H1 (cell line): ENCODE measurements at regions not wholly inside any gene's neighbourhood (a gene's known extent, or its start where the extent isn't known, plus 50 kb on each side); places are given as distances from the start of the nearest gene placed in this dataset.

Source experiments
- CTCF ChIA-PET: fragments of 300-600 bp; sonication (Branson Sonifier 250); formaldehyde crosslinking; loops from one replicate; lab custom pipeline; 2021; ENCODE audit not compliant: partially characterized antibody; lab: Charles Lee
- POLR2A ChIA-PET: fragments of 300-600 bp; sonication (Branson Sonifier 250); formaldehyde crosslinking; loops from one replicate; lab custom pipeline; 2021; ENCODE audit warnings: inconsistent platforms; ENCODE audit not compliant: partially characterized antibody; lab: Charles Lee
- DNase-seq, 2 experiments: peaks; one replicate each; pipeline versions ENCODE4 v3.0.0 to v3.0.0-alpha.2; 2010 to 2022; ENCODE audit warnings: low spot score in 2 of 2, low read depth in 1 of 2, mixed read lengths in 1 of 2
- FAIRE-seq: peaks from 2 replicates; lab custom pipeline; 2011; peaks lifted over from hg19 to GRCh38; lab: Jason Lieb, UNC
- H2AFZ ChIP-seq: 2 replicates; pipeline ENCODE4 v1.8.1; 2012; ENCODE audit warnings: low read length, inconsistent platforms
- H2AK5ac ChIP-seq: 2 replicates; pipeline ENCODE4 v1.6.1; 2013; ENCODE audit warnings: low read depth, low read length
- H2BK120ac ChIP-seq: replicated peaks from 2 replicates; pipeline ENCODE3; 2013; ENCODE audit warnings: low read depth, low read length, inconsistent platforms
- H2BK12ac ChIP-seq: 2 replicates; pipeline ENCODE4 v1.6.1; 2013; ENCODE audit warnings: low read depth, low read length
- H2BK15ac ChIP-seq: 2 replicates; pipeline ENCODE4 v1.6.1; 2013; ENCODE audit warnings: low read length
- H2BK20ac ChIP-seq: 2 replicates; pipeline ENCODE4 v1.6.1; 2013; ENCODE audit warnings: low read length
- H2BK5ac ChIP-seq: 2 replicates; pipeline ENCODE4 v1.6.1; 2013; ENCODE audit warnings: low read depth, low read length
- H3K14ac ChIP-seq: 2 replicates; pipeline ENCODE4 v1.6.1; 2013; ENCODE audit warnings: inconsistent platforms; ENCODE audit not compliant: insufficient read length
- H3K18ac ChIP-seq: 2 replicates; pipeline ENCODE4 v1.6.1; 2013; ENCODE audit warnings: low read length; ENCODE audit errors: extremely low read depth
- H3K23ac ChIP-seq: 2 replicates; pipeline ENCODE4 v1.6.1; 2013; ENCODE audit warnings: inconsistent platforms; ENCODE audit not compliant: insufficient read length
- H3K23me2 ChIP-seq: 2 replicates; pipeline ENCODE4 v1.6.1; 2013; ENCODE audit warnings: low read depth, low read length
- H3K27ac ChIP-seq: 2 replicates; pipeline ENCODE4 v1.6.1; 2011; ENCODE audit warnings: low read depth, low read length, inconsistent platforms
- H3K27me3 ChIP-seq, 4 experiments: replicated peaks in 1 of 4; 1 replicate in 1 of 4; 2 replicates in 3 of 4; pipeline versions ENCODE4 v1.6.1 to v1.8.1; 2011 to 2013; ENCODE audit warnings: low read length in 3 of 4, mild to moderate bottlenecking in 3 of 4, inconsistent platforms in 2 of 4, mixed read lengths in 2 of 4, moderate library complexity in 1 of 4; ENCODE audit not compliant: control insufficient read depth in 3 of 4, insufficient read depth in 3 of 4; ENCODE audit errors: extremely low read depth in 1 of 4
- H3K36me3 ChIP-seq, 4 experiments: 2 replicates each; pipeline versions ENCODE4 v1.6.1 to v1.8.1; 2011 to 2013; ENCODE audit warnings: mild to moderate bottlenecking in 4 of 4, low read length in 3 of 4, moderate library complexity in 2 of 4, control low read depth in 1 of 4, inconsistent platforms in 1 of 4; ENCODE audit not compliant: insufficient read depth in 4 of 4, control insufficient read depth in 2 of 4
- H3K4ac ChIP-seq: replicated peaks from 2 replicates; pipeline ENCODE3; 2013; ENCODE audit warnings: low read length, low read depth, mixed read lengths, inconsistent platforms; ENCODE audit not compliant: insufficient read length
- H3K4me1 ChIP-seq, 4 experiments: replicated peaks in 1 of 4; 1 replicate in 1 of 4; 2 replicates in 3 of 4; pipeline versions ENCODE4 v1.6.1 to v1.8.1; 2011 to 2013; ENCODE audit warnings: low read length in 3 of 4, inconsistent platforms in 2 of 4, mixed read lengths in 1 of 4; ENCODE audit not compliant: insufficient read depth in 4 of 4, control insufficient read depth in 3 of 4
- H3K4me2 ChIP-seq, 2 experiments: 2 replicates each; pipeline versions ENCODE4 v1.6.1 to v1.8.1; 2011 to 2013; ENCODE audit warnings: low read depth in 2 of 2, low read length in 2 of 2, control low read depth in 1 of 2, inconsistent platforms in 1 of 2, mild to moderate bottlenecking in 1 of 2; ENCODE audit not compliant: insufficient read depth in 1 of 2
- H3K4me3 ChIP-seq, 4 experiments: fragments of 200-600, 300-600 bp in 1 of 4; sonication (generic), shearing (Covaris generic), sonication (Bioruptor Twin) in 1 of 4; 2 replicates each; pipeline versions ENCODE4 v1.5.1 to v1.8.1; 2011 to 2016; ENCODE audit warnings: low read length in 4 of 4, low read depth in 3 of 4, control low read depth in 2 of 4, inconsistent platforms in 2 of 4, mild to moderate bottlenecking in 2 of 4, mixed read lengths in 1 of 4, moderate library complexity in 1 of 4; ENCODE audit not compliant: insufficient read depth in 2 of 4; ENCODE audit errors: extremely low read depth in 1 of 4
- H3K56ac ChIP-seq: replicated peaks from 2 replicates; pipeline ENCODE3; 2013; ENCODE audit warnings: low read depth, mild to moderate bottlenecking, mixed read lengths, low read length, inconsistent platforms; ENCODE audit not compliant: insufficient read length
- H3K79me1 ChIP-seq: 2 replicates; pipeline ENCODE4 v1.6.1; 2013; ENCODE audit warnings: low read depth, low read length, control low read depth
- H3K79me2 ChIP-seq, 2 experiments: 2 replicates each; pipeline versions ENCODE4 v1.6.1 to v1.8.1; 2012 to 2013; ENCODE audit warnings: low read length in 2 of 2, mild to moderate bottlenecking in 2 of 2, inconsistent platforms in 1 of 2; ENCODE audit not compliant: insufficient read depth in 2 of 2, control insufficient read depth in 1 of 2
- H3K9ac ChIP-seq, 4 experiments: replicated peaks in 1 of 4; 1 replicate in 1 of 4; 2 replicates in 3 of 4; pipeline versions ENCODE4 v1.6.1 to v1.8.1; 2011 to 2013; ENCODE audit warnings: low read depth in 3 of 4, low read length in 3 of 4, control low read depth in 2 of 4, mild to moderate bottlenecking in 2 of 4, moderate library complexity in 2 of 4, inconsistent platforms in 1 of 4; ENCODE audit errors: extremely low read depth in 1 of 4
- H3K9me3 ChIP-seq, 2 experiments: 2 replicates each; pipeline versions ENCODE4 v1.6.1 to v1.8.1; 2012 to 2013; ENCODE audit warnings: mild to moderate bottlenecking in 2 of 2, moderate library complexity in 2 of 2, control low read depth in 1 of 2, inconsistent platforms in 1 of 2, low read depth in 1 of 2, low read length in 1 of 2, mixed read lengths in 1 of 2; ENCODE audit not compliant: insufficient read depth in 2 of 2
- H4K20me1 ChIP-seq, 2 experiments: replicated peaks in 1 of 2; 2 replicates each; pipeline versions ENCODE3 to v1.8.1; 2011 to 2013; ENCODE audit warnings: inconsistent platforms in 2 of 2, low read length in 2 of 2, mild to moderate bottlenecking in 1 of 2; ENCODE audit not compliant: insufficient read depth in 2 of 2, control insufficient read depth in 1 of 2
- H4K5ac ChIP-seq: 2 replicates; pipeline ENCODE4 v1.6.1; 2013; ENCODE audit warnings: low read length, low read depth, mixed read lengths, inconsistent platforms; ENCODE audit not compliant: insufficient read length
- H4K8ac ChIP-seq: 2 replicates; pipeline ENCODE4 v1.8.0; 2013; ENCODE audit warnings: mild to moderate bottlenecking, moderate library complexity, low read length, inconsistent platforms; ENCODE audit not compliant: insufficient read depth; ENCODE audit errors: extremely low read depth
- H4K91ac ChIP-seq: replicated peaks from 2 replicates; pipeline ENCODE3; 2013; ENCODE audit warnings: low read length, mixed read lengths, inconsistent platforms; ENCODE audit not compliant: insufficient read length
- ATF3 ChIP-seq: IDR thresholded peaks from 2 replicates; pipeline ENCODE4 v1.6.1; 2011; ENCODE audit warnings: low read depth, mild to moderate bottlenecking, low read length; ENCODE audit not compliant: insufficient read depth
- CEBPB ChIP-seq: IDR thresholded peaks from 2 replicates; pipeline ENCODE4 v1.6.1; 2012; ENCODE audit warnings: low read depth, low read length
- EZH2 ChIP-seq: fragments of 200-600 bp; sonication (generic); IDR thresholded peaks from 2 replicates; pipeline ENCODE4 v1.7.1; 2012; ENCODE audit warnings: low read depth, mild to moderate bottlenecking, moderate library complexity, low read length, inconsistent platforms; ENCODE audit not compliant: severe bottlenecking
- HDAC6 ChIP-seq: IDR thresholded peaks from one replicate; pipeline ENCODE4 v1.7.1; 2012; ENCODE audit warnings: low read depth, mild to moderate bottlenecking, inconsistent platforms, low read length, moderate library complexity
- MAX ChIP-seq: IDR thresholded peaks from 2 replicates; pipeline ENCODE4 v1.6.1; 2012; ENCODE audit warnings: inconsistent platforms
- POU5F1 ChIP-seq: IDR thresholded peaks from 2 replicates; pipeline ENCODE4 v1.6.1; 2011; ENCODE audit warnings: low read depth, mild to moderate bottlenecking, low read length, moderate library complexity
- SAP30 ChIP-seq: fragments of 300-600 bp; sonication (generic); IDR thresholded peaks from 2 replicates; pipeline ENCODE4 v1.7.1; 2012; ENCODE audit warnings: low read length, moderate library complexity, mild to moderate bottlenecking, inconsistent platforms; ENCODE audit not compliant: insufficient read depth, insufficient replicate concordance
- SIRT6 ChIP-seq: IDR thresholded peaks from one replicate; pipeline ENCODE4 v1.7.1; 2012; ENCODE audit warnings: low read length, inconsistent platforms
- SP1 ChIP-seq: IDR thresholded peaks from 2 replicates; pipeline ENCODE4 v1.6.1; 2011; ENCODE audit warnings: low read depth, low read length
- SP2 ChIP-seq: IDR thresholded peaks from 2 replicates; pipeline ENCODE4 v1.6.1; 2012; ENCODE audit warnings: mild to moderate bottlenecking, low read length, inconsistent platforms
- TAF1 ChIP-seq: IDR thresholded peaks from 2 replicates; pipeline ENCODE4 v1.6.1; 2011; ENCODE audit warnings: mild to moderate bottlenecking, low read depth, low read length
- TEAD4 ChIP-seq: IDR thresholded peaks from 2 replicates; pipeline ENCODE4 v1.6.1; 2012; ENCODE audit warnings: low read depth, low read length, inconsistent platforms, mixed read lengths
- WGBS, 2 experiments: shearing (Covaris generic) in 1 of 2; methylation state at CpG; one replicate each; pipeline versions ENCODE4 v1.1.6 to v1.1.7; 2013 to 2015; ENCODE audit warnings: low lambda C conversion rate in 2 of 2, mixed read lengths in 2 of 2, inconsistent platforms in 1 of 2, low coverage in 1 of 2, missing lambda C conversion rate in 1 of 2; ENCODE audit not compliant: insufficient replicate concordance in 2 of 2, insufficient coverage in 1 of 2, insufficient read length in 1 of 2; ENCODE audit errors: extremely low coverage in 1 of 2, missing lambda C conversion rate in 1 of 2; 5-methylcytosine and 5-hydroxymethylcytosine counted together

- Histone ChIP-seq H3K36me3 (no peaks in the 10 kb centered on the region), H3K27me3 (no peaks in the 10 kb centered on the region), H3K23me2 (no peaks in the 10 kb centered on the region), H4K91ac (no peak overlapping the region), H3K9ac (no peak overlapping the region), H3K9me3 (no peaks in the 10 kb centered on the region), H2BK5ac (no peak overlapping the region), H3K79me2 (no peaks in the 10 kb centered on the region), H4K8ac (no peak overlapping the region), H3K4me3 (no peak overlapping the region), H3K23ac (no peak overlapping the region), H2AFZ (no peak overlapping the region), H2AK5ac (no peak overlapping the region), H2BK12ac (no peak overlapping the region), H2BK15ac (no peak overlapping the region), H4K20me1 (no peaks in the 10 kb centered on the region), H3K18ac (no peak overlapping the region), H4K5ac (no peak overlapping the region), H3K27ac (no peak overlapping the region), H3K4ac (no peak overlapping the region), H2BK120ac (no peak overlapping the region), H3K79me1 (no peaks in the 10 kb centered on the region), H3K4me2 (no peak overlapping the region), H3K14ac (no peak overlapping the region), H3K56ac (no peak overlapping the region), H2BK20ac (no peak overlapping the region), H3K4me1 (no peaks in the 10 kb centered on the region)
- DNase-seq (no peak), FAIRE-seq (no peak)
- CTCF ChIA-PET, result interaction anchor here (0.9 to 1.4 kb wide), 5 partner anchors 18 to 184 kb away, joined by 3 to 7 read pairs (median 3); no protein-coding TSS in a partner anchor
- POLR2A ChIA-PET, result interaction anchor here (0.6 kb wide), 1 partner anchor 82 kb away, joined by 3 read pairs; no protein-coding TSS in a partner anchor
- WGBS, 2 experiments, result 92% methylated on average over 8 of the region's 8 CpGs; no CpG with 5 or more reads in 1 of the 2 experiments
- TF ChIP-seq SAP30 (no peak), SIRT6 (no peak), POU5F1 (no peak), SP2 (no peak), SP1 (no peak), HDAC6 (no peak), TAF1 (no peak), ATF3 (no peak), EZH2 (no peak), TEAD4 (no peak), CEBPB (no peak), MAX (no peak)
Measured at GRCh38 chr4:138707746-138708677, 307.6 kb upstream of the NOCT start.
